GM12878 (cell line): ENCODE measurements at regions not wholly inside any gene's neighbourhood (a gene's known extent, or its start where the extent isn't known, plus 50 kb on each side); places are given as distances from the start of the nearest gene placed in this dataset.

ENCODE experiments used
- BRCA1 ChIP-seq: IDR thresholded peaks from 2 replicates; pipeline ENCODE4 v1.6.1; 2011; ENCODE audit warnings: low read depth, low read length, improper control_type of control experiment
- CBX3 ChIP-seq: fragments of 200-600 bp; sonication (generic); IDR thresholded peaks from 2 replicates; pipeline ENCODE4 v1.6.1; 2016; ENCODE audit warnings: low read depth, borderline replicate concordance
- FOS ChIP-seq: IDR thresholded peaks from 3 replicates; pipeline ENCODE4 v1.6.1; 2011; ENCODE audit warnings: borderline replicate concordance; ENCODE audit not compliant: insufficient read length; ENCODE audit errors: extremely low read depth
- TARDBP ChIP-seq: IDR thresholded peaks from 2 replicates; pipeline ENCODE4 v1.6.1; 2016; ENCODE audit warnings: borderline replicate concordance
- TF ChIP-seq, protein P1 (sequence below): fragments of 450-650 bp; IDR thresholded peaks from 2 replicates; pipeline ENCODE4 v1.6.1; 2016; ENCODE audit warnings: mild to moderate bottlenecking, moderate library complexity, borderline replicate concordance
- TF ChIP-seq, protein P2 (sequence below): IDR thresholded peaks from 2 replicates; pipeline ENCODE4 v1.6.1; 2012; ENCODE audit warnings: mild to moderate bottlenecking, low read depth, low read length
- TF ChIP-seq, protein P3 (sequence below): IDR thresholded peaks from 2 replicates; pipeline ENCODE4 v1.6.1; 2012; ENCODE audit warnings: low read depth, low read length, improper control_type of control experiment

DNA sequence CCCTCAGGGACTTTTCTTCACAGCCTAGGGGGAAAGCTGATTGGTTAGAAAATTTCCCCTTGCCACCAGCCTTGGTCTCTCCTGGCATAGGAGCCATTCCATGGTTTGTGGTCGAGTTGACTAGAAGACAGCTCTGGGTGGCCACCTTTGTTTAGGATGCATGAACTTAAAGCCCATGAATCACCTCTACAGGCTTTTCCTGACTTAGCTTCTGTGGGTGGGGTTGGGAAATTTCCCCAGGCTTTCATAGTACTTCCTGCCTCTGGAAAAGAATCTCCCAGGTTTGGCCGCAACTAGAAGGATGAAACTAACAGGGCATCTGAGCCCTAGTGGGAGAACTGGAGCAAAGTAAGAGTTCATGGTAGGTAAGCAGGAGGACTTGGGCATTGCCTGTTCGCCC, 72.6 kb downstream of the SNRPE start (continued):
- TF ChIP-seq, protein P1, sequence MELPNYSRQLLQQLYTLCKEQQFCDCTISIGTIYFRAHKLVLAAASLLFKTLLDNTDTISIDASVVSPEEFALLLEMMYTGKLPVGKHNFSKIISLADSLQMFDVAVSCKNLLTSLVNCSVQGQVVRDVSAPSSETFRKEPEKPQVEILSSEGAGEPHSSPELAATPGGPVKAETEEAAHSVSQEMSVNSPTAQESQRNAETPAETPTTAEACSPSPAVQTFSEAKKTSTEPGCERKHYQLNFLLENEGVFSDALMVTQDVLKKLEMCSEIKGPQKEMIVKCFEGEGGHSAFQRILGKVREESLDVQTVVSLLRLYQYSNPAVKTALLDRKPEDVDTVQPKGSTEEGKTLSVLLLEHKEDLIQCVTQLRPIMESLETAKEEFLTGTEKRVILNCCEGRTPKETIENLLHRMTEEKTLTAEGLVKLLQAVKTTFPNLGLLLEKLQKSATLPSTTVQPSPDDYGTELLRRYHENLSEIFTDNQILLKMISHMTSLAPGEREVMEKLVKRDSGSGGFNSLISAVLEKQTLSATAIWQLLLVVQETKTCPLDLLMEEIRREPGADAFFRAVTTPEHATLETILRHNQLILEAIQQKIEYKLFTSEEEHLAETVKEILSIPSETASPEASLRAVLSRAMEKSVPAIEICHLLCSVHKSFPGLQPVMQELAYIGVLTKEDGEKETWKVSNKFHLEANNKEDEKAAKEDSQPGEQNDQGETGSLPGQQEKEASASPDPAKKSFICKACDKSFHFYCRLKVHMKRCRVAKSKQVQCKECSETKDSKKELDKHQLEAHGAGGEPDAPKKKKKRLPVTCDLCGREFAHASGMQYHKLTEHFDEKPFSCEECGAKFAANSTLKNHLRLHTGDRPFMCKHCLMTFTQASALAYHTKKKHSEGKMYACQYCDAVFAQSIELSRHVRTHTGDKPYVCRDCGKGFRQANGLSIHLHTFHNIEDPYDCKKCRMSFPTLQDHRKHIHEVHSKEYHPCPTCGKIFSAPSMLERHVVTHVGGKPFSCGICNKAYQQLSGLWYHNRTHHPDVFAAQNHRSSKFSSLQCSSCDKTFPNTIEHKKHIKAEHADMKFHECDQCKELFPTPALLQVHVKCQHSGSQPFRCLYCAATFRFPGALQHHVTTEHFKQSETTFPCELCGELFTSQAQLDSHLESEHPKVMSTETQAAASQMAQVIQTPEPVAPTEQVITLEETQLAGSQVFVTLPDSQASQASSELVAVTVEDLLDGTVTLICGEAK: no peak
- no peak for TF ChIP-seq FOS
- TF ChIP-seq, protein P2, sequence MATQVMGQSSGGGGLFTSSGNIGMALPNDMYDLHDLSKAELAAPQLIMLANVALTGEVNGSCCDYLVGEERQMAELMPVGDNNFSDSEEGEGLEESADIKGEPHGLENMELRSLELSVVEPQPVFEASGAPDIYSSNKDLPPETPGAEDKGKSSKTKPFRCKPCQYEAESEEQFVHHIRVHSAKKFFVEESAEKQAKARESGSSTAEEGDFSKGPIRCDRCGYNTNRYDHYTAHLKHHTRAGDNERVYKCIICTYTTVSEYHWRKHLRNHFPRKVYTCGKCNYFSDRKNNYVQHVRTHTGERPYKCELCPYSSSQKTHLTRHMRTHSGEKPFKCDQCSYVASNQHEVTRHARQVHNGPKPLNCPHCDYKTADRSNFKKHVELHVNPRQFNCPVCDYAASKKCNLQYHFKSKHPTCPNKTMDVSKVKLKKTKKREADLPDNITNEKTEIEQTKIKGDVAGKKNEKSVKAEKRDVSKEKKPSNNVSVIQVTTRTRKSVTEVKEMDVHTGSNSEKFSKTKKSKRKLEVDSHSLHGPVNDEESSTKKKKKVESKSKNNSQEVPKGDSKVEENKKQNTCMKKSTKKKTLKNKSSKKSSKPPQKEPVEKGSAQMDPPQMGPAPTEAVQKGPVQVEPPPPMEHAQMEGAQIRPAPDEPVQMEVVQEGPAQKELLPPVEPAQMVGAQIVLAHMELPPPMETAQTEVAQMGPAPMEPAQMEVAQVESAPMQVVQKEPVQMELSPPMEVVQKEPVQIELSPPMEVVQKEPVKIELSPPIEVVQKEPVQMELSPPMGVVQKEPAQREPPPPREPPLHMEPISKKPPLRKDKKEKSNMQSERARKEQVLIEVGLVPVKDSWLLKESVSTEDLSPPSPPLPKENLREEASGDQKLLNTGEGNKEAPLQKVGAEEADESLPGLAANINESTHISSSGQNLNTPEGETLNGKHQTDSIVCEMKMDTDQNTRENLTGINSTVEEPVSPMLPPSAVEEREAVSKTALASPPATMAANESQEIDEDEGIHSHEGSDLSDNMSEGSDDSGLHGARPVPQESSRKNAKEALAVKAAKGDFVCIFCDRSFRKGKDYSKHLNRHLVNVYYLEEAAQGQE: no peak
- no peak for TF ChIP-seq BRCA1
- no peak for TF ChIP-seq CBX3
- TF ChIP-seq, protein P3, sequence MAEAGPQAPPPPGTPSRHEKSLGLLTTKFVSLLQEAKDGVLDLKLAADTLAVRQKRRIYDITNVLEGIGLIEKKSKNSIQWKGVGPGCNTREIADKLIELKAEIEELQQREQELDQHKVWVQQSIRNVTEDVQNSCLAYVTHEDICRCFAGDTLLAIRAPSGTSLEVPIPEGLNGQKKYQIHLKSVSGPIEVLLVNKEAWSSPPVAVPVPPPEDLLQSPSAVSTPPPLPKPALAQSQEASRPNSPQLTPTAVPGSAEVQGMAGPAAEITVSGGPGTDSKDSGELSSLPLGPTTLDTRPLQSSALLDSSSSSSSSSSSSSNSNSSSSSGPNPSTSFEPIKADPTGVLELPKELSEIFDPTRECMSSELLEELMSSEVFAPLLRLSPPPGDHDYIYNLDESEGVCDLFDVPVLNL: no peak
- TF ChIP-seq TARDBP: no peak
